ENCODE measurements at regions not wholly inside any gene's neighbourhood (a gene's known extent, or its start where the extent isn't known, plus 50 kb on each side); places are given as distances from the start of the nearest gene placed in this dataset.

DNA sequence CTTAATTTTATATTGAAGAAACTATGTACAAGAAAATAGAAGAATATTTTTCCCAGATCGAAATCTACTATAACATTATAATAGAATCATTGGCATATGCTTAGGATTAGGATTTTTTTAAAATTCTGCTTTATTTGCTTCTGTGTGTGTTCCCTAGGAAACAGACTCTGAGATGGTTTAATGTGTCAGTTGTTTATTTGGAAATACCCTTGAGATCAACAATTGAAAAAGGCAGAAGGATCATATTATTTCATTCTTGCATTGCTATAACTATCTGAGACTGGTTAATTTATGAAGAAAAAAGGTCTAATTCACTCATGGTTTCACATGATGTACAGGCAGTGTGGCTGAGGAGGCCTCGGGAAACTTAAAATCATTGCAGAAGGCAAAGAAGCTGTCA is 622.6 kb downstream of the PRR16 start:
- H3K27ac ChIP-seq: no peak overlapping the region
- TF ChIP-seq ZFX (IDR thresholded peaks at IDR 0.05): no peak
- TF ChIP-seq, protein P1, sequence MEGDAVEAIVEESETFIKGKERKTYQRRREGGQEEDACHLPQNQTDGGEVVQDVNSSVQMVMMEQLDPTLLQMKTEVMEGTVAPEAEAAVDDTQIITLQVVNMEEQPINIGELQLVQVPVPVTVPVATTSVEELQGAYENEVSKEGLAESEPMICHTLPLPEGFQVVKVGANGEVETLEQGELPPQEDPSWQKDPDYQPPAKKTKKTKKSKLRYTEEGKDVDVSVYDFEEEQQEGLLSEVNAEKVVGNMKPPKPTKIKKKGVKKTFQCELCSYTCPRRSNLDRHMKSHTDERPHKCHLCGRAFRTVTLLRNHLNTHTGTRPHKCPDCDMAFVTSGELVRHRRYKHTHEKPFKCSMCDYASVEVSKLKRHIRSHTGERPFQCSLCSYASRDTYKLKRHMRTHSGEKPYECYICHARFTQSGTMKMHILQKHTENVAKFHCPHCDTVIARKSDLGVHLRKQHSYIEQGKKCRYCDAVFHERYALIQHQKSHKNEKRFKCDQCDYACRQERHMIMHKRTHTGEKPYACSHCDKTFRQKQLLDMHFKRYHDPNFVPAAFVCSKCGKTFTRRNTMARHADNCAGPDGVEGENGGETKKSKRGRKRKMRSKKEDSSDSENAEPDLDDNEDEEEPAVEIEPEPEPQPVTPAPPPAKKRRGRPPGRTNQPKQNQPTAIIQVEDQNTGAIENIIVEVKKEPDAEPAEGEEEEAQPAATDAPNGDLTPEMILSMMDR (conservative IDR thresholded peaks at IDR 0.05): no peak

DNA sequence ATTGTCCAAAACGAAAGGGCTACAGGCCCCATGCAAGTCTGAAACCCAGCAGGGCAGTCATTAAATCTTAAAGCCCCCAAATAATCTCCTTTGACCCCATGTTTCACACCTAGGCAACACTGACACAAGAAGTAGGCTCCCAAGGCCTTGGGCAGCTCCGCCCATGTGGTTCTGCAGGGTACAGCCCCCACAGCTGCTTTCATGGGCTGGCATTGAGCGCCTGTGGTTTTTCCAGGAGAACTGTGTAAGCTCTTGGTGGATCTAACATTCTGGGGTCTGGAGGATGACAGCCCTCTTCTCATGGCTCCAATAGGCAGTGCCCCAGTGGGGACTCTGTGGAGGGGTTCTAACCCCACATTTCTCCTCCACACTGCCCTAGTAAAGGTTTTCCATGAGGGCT is 623.5 kb downstream of the PRR16 start:
- H3K27ac ChIP-seq: no peak overlapping the region
- TF ChIP-seq, protein P1 (conservative IDR thresholded peaks at IDR 0.05): no peak
- TF ChIP-seq ZFX (IDR thresholded peaks at IDR 0.05): no peak

DNA sequence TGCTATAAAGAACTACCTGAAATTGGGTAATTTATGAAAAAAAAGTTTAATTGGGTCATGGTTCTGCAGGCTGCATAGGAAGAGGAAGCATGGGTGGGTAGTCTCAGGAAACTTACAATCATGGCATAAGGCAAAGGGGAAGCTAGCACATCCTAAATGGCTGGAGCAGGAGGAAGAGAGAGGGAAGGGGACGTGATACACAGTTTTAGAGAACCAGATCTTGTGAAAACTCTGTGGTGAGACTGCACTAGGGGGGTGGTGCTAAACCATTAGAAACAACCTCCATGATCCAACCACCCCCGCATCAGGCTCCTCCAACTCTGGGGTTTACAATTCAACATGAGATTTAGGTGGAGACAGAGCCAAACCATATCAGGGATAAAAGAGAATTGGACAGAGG is 624.2 kb downstream of the PRR16 start:
- H3K27ac ChIP-seq: no peak overlapping the region
- TF ChIP-seq, protein P1 (conservative IDR thresholded peaks at IDR 0.05): no peak
- TF ChIP-seq ZFX (IDR thresholded peaks at IDR 0.05): no peak

DNA sequence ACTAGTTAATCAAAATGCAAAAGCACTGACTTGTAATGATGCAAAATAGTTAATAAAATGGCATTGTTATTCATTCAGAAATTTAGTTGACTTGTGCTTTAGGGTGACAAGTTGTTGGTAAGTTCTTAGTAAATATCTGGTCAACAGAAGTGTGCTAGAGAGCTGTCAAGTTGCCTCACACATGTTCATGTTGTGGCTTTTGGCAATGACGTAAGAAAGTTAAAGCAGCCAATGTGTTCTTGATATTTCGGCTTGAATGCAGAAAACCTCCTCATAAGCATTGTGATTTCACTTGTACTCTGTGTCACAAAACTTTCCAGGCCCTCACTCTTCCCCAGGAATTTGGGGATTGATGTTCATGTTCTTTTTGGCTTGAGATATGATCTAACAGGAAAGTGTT is 626.7 kb downstream of the PRR16 start:
- H3K27ac ChIP-seq: no peak overlapping the region
- TF ChIP-seq, protein P1 (conservative IDR thresholded peaks at IDR 0.05): no peak
- TF ChIP-seq ZFX (IDR thresholded peaks at IDR 0.05): no peak

DNA sequence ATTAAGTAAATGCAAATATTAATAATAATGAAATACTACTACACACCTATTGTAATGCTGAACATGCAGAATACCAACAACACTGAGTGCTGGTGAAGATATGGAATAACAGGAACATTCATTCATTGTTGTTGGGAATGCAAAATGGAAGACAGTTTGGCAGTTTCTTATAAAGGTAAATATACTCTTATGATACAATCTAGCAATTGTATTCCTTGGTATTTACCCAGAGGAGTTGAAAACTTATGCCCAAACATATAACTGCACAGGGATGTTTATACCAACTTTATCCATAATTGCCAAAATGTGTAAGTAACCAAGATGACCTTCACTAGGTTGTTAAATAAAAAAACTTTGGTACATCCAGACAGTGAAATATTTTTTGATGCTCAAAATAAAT is 636.8 kb downstream of the PRR16 start:
- no peak for TF ChIP-seq ZFX (IDR thresholded peaks at IDR 0.05)
- TF ChIP-seq, protein P1 (conservative IDR thresholded peaks at IDR 0.05): no peak
- no peak overlapping the region for H3K27ac ChIP-seq

DNA sequence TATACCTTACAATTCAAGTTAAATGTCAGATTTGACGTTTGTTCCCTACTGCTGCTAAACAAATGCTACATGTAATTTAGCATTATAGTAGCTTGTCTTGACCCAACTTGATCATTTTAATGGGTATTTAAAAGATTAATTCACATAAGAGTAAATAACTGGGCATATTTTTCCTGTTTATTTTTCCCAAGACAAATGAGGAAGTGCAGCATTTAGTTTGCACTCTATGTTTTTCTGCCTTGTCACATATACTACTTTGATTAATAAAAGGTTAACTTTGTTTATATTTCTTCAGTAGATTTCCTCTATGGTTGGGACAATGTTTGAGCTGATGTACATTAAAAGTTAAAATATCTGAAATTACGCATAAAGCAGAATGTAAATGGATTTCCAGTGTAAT is 641.8 kb downstream of the PRR16 start:
- H3K27ac ChIP-seq: peak overlapping the region; percentile 92
- TF ChIP-seq, protein P1 (conservative IDR thresholded peaks at IDR 0.05): no peak
- no peak for TF ChIP-seq ZFX (IDR thresholded peaks at IDR 0.05)

DNA sequence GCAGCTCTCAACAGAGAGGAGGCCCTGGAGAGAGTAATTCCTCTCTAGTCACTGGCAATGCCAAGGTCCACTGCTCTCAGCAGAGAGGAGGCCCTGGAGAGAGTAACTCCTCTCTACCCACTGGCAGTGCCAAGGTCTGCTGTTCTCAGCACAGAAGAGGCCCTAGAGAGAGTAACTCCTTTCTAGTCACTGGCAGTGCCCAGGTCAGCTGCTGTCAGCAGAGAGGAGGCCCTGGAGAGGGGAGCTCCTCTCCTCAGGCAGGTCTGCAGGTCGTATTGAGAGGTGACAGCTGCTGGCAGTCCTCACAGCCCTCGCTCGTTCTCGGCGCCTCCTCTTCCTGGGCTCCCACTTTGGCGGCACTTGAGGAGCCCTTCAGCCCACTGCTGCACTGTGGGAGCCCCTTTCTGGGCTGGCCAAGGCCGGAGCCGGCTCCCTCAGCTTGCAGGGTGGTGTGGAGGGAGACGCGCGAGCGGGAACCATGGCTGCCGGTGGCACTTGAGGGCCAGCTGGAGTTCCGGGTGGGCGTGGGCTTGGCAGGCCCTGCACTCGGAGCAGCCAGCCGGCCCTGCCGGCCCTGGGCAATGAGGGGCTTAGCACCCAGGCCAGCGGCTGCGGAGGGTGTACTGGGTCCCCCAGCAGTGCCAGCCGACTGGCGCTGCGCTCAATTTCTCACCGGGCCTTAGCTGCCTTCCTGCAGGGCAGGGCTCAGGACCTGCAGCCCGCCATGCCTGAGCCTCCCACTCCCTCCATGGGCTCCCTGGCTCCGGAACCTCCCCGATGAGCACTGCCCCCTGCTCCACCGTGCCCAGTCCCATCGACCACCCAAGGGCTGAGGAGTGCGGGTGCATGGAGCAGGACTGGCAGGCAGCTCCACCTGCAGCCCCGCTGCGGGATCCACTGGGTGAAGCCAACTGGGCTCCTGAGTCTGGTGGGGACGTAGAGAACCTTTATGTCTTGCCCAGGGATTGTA is 642.9 kb downstream of the PRR16 start:
- peak overlapping the region; percentile 92 for H3K27ac ChIP-seq

DNA sequence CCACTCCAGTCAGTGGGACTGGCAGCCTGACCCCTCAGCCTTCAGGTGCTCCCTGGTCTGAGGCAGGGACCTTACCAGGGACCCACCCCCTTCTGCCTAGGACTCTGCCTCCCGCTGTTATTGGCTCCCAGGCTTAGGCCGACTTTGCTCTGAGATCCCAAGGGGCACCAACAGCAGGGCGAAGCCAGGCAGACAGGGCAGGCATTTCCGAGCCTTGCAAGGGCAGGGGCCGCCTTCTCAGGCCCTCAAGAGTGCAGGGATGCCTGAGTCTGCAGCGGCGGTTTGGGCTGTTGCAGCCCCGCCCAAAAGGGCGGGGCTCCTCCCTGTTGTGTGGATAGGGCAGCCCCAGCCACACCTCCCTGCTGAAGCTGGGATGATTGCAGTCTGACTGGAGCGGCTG is 644.6 kb downstream of the PRR16 start:
- H3K27ac ChIP-seq: peak overlapping the region; percentile 8; the same call in 1 of the 2 replicates
- TF ChIP-seq ZFX (IDR thresholded peaks at IDR 0.05): no peak
- TF ChIP-seq, protein P1 (conservative IDR thresholded peaks at IDR 0.05): no peak

Data from C4-2B (cell line).